ENCODE measurements at regions not wholly inside any gene's neighbourhood (a gene's known extent, or its start where the extent isn't known, plus 50 kb on each side); places are given as distances from the start of the nearest gene placed in this dataset.
"Not testable (repeated sequence)": the region's sequence is repeated elsewhere in the genome, so short reads cannot be mapped to it uniquely, and the experiment has no call there.

- H3K9me3 ChIP-seq (ENCODE audit: control insufficient read depth in 2 of 2, low read length in 2 of 2): no peaks in the 10 kb centered on the region
- no peak overlapping the region for H3K27ac ChIP-seq (ENCODE audit: low read length)
- no peak overlapping the region for H3K9ac ChIP-seq (ENCODE audit: low read length in 2 of 2)
- peaks cover 0 to 3% of the 10 kb centered on the region in 2 donors for H3K27me3 ChIP-seq (ENCODE audit: control insufficient read depth in 1 of 2, insufficient read depth in 2 of 2, low read length in 2 of 2)
- no peak overlapping the region for H3K4me3 ChIP-seq (ENCODE audit: low read length in 2 of 2)
- H3K4me1 ChIP-seq (ENCODE audit: control insufficient read depth, insufficient read depth, low read length): no peaks in the 10 kb centered on the region
- no peaks in the 10 kb centered on the region for H3K36me3 ChIP-seq (ENCODE audit: control insufficient read depth in 2 of 2, insufficient read depth in 2 of 2, low read length in 2 of 2)
Measured at GRCh38 chr19:14328406-14328805, 52.8 kb upstream of the ADGRE5 start.

DNA sequence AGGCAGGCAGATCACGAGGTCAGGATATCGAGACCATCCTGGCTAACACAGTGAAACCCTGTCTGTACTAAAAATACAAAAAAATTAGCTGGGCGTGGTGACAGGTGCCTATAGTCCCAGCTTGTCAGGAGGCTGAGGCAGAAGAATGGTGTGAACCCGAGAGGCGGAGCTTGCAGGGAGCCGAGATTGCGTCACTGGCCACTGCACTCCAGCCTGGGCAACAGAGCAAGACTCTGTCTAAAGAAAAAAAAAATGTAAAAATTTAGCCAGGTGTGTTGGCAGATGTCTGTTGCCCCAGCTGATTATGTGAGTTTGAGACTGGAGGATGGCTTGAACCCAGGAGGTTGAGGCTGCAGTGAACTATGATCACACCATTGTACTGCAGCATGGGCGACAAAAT, 54.2 kb upstream of the ADGRE5 start:
- H3K27me3 ChIP-seq (ENCODE audit: control insufficient read depth in 1 of 2, insufficient read depth in 2 of 2, low read length in 2 of 2); H3K9ac ChIP-seq (ENCODE audit: low read length in 2 of 2); H3K4me3 ChIP-seq (ENCODE audit: low read length in 2 of 2); H3K4me1 ChIP-seq (ENCODE audit: control insufficient read depth, insufficient read depth, low read length); H3K36me3 ChIP-seq (ENCODE audit: control insufficient read depth in 2 of 2, insufficient read depth in 2 of 2, low read length in 2 of 2); H3K9me3 ChIP-seq (ENCODE audit: control insufficient read depth in 2 of 2, low read length in 2 of 2); H3K27ac ChIP-seq (ENCODE audit: low read length): not testable (repeated sequence)

DNA sequence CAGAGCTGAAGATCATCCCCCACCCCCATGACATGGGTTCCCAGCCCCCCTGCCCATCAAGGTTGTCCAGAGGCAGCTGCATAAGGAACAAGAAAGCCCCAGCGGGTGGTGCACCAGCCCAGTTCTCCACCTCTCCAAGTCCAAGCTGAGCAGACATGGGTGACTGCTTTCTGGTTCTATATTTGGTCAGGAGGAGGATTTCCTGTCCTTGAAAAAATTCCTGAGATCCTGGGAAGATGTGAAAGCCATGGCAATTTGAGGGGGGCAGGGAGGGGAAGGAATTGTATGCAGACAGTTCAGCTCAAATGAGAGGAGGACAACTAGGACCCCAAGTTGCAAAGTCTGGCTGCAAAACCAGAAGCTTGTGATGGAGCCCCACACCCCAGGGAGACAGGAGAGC, 55.4 kb upstream of the ADGRE5 start:
- H3K36me3 ChIP-seq (ENCODE audit: control insufficient read depth in 2 of 2, insufficient read depth in 2 of 2, low read length in 2 of 2): no peaks in the 10 kb centered on the region
- no peaks in the 10 kb centered on the region for H3K27me3 ChIP-seq (ENCODE audit: control insufficient read depth in 1 of 2, insufficient read depth in 2 of 2, low read length in 2 of 2)
- no peak overlapping the region for H3K4me3 ChIP-seq (ENCODE audit: low read length in 2 of 2)
- no peaks in the 10 kb centered on the region for H3K9me3 ChIP-seq (ENCODE audit: control insufficient read depth in 2 of 2, low read length in 2 of 2)
- H3K4me1 ChIP-seq (ENCODE audit: control insufficient read depth, insufficient read depth, low read length): no peaks in the 10 kb centered on the region
- H3K9ac ChIP-seq (ENCODE audit: low read length in 2 of 2): no peak overlapping the region
- no peak overlapping the region for H3K27ac ChIP-seq (ENCODE audit: low read length)

DNA sequence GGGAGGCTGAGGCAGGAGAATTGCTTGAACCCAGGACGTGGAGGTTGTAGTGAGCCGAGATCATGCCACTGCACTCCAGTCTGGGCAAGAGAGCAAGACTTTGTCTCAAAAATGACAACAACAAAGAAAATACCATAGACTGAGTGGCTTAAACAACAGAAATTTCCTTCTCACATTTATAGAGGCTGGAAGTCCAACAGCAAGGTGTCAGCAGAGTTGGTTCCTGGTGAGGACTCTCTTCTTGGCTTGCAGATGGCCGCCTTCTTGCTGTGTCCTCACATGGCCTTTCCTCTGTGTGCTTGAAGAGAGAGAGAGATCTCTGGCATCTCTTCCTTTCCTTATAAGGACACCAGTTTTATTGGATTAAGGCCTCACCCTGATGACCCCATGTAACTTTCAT, 56.1 kb upstream of the ADGRE5 start:
- no peak overlapping the region for H3K4me3 ChIP-seq (ENCODE audit: low read length in 2 of 2)
- no peak overlapping the region for H3K27ac ChIP-seq (ENCODE audit: low read length)
- no peaks in the 10 kb centered on the region for H3K27me3 ChIP-seq (ENCODE audit: control insufficient read depth in 1 of 2, insufficient read depth in 2 of 2, low read length in 2 of 2)
- H3K9ac ChIP-seq (ENCODE audit: low read length in 2 of 2): no peak overlapping the region
- H3K9me3 ChIP-seq (ENCODE audit: control insufficient read depth in 2 of 2, low read length in 2 of 2): peaks cover under 1 to 7% of the 10 kb centered on the region in 2 donors
- H3K4me1 ChIP-seq (ENCODE audit: control insufficient read depth, insufficient read depth, low read length): no peaks in the 10 kb centered on the region
- H3K36me3 ChIP-seq (ENCODE audit: control insufficient read depth in 2 of 2, insufficient read depth in 2 of 2, low read length in 2 of 2): no peaks in the 10 kb centered on the region

GRCh38 chr19:14322889-14323463, 58.3 kb upstream of the ADGRE5 start:
- Histone ChIP-seq H3K27ac (ENCODE audit: low read length) (no peak overlapping the region), H3K4me3 (ENCODE audit: low read length in 2 of 2) (no peak overlapping the region), H3K27me3 (ENCODE audit: control insufficient read depth in 1 of 2, insufficient read depth in 2 of 2, low read length in 2 of 2) (no peaks in the 10 kb centered on the region), H3K4me1 (ENCODE audit: control insufficient read depth, insufficient read depth, low read length) (no peaks in the 10 kb centered on the region), H3K36me3 (ENCODE audit: control insufficient read depth in 2 of 2, insufficient read depth in 2 of 2, low read length in 2 of 2) (no peaks in the 10 kb centered on the region), H3K9me3 (ENCODE audit: control insufficient read depth in 2 of 2, low read length in 2 of 2) (peaks cover 2 to 8% of the 10 kb centered on the region in 2 donors), H3K9ac (ENCODE audit: low read length in 2 of 2) (no peak overlapping the region)

DNA sequence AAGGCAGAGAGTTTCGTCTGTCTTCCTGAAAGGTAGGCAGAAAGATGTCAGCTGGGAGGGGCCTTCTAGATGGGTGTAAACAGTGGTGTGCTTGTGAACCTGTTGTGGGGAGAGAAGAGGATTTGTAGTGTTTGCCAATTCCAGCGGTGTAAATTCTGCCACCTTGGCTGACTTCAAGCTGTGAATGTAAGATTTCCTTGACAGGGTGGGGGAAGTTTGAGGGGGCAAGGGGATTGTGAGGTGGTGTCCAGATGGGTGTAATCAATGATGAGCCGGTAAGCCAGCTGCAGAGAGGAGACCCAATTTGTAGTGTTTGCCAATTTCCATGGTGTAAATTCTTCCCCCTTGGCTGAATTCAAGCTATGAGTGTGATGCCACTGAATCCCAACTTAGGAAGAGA, 61.0 kb upstream of the ADGRE5 start:
- Histone ChIP-seq H3K4me1 (ENCODE audit: control insufficient read depth, insufficient read depth, low read length) (no peaks in the 10 kb centered on the region), H3K9ac (ENCODE audit: low read length in 2 of 2) (no peak overlapping the region), H3K36me3 (ENCODE audit: control insufficient read depth in 2 of 2, insufficient read depth in 2 of 2, low read length in 2 of 2) (no peaks in the 10 kb centered on the region), H3K9me3 (ENCODE audit: control insufficient read depth in 2 of 2, low read length in 2 of 2) (peaks cover 2 to 8% of the 10 kb centered on the region in 2 donors), H3K27me3 (ENCODE audit: control insufficient read depth in 1 of 2, insufficient read depth in 2 of 2, low read length in 2 of 2) (no peaks in the 10 kb centered on the region), H3K27ac (ENCODE audit: low read length) (no peak overlapping the region), H3K4me3 (ENCODE audit: low read length in 2 of 2) (no peak overlapping the region)

GRCh38 chr19:14319720-14320119, 61.5 kb upstream of the ADGRE5 start:
- not testable (repeated sequence) for H3K4me3 ChIP-seq (ENCODE audit: low read length in 2 of 2); H3K9me3 ChIP-seq (ENCODE audit: control insufficient read depth in 2 of 2, low read length in 2 of 2); H3K4me1 ChIP-seq (ENCODE audit: control insufficient read depth, insufficient read depth, low read length); H3K36me3 ChIP-seq (ENCODE audit: control insufficient read depth in 2 of 2, insufficient read depth in 2 of 2, low read length in 2 of 2); H3K9ac ChIP-seq (ENCODE audit: low read length in 2 of 2); H3K27ac ChIP-seq (ENCODE audit: low read length); H3K27me3 ChIP-seq (ENCODE audit: control insufficient read depth in 1 of 2, insufficient read depth in 2 of 2, low read length in 2 of 2)

DNA sequence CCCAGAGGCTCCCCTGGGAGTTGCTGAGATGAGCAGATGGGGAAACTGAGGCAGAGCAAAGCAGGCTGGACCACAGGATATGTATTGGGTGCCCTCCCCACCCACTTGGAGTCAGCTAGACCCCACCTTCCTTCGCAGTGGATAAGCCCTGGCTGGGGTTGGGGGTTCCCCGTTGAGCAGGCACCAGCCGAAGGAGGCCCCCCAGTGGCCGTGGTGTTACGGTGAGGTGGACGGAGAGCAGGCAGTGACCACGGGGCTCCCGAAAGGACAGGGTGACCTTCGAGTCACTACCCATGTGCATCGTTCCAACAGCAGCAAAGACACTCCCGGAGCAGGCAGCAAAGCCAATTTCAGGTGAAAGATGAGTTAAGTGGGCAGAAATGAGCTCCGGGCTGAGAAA, 62.4 kb upstream of the ADGRE5 start:
- no peak overlapping the region for H3K9ac ChIP-seq (ENCODE audit: low read length in 2 of 2)
- no peaks in the 10 kb centered on the region for H3K27me3 ChIP-seq (ENCODE audit: control insufficient read depth in 1 of 2, insufficient read depth in 2 of 2, low read length in 2 of 2)
- H3K4me3 ChIP-seq (ENCODE audit: low read length in 2 of 2): no peak overlapping the region
- peaks cover 2 to 8% of the 10 kb centered on the region in 2 donors for H3K9me3 ChIP-seq (ENCODE audit: control insufficient read depth in 2 of 2, low read length in 2 of 2)
- no peak overlapping the region for H3K27ac ChIP-seq (ENCODE audit: low read length)
- no peaks in the 10 kb centered on the region for H3K36me3 ChIP-seq (ENCODE audit: control insufficient read depth in 2 of 2, insufficient read depth in 2 of 2, low read length in 2 of 2)
- H3K4me1 ChIP-seq (ENCODE audit: control insufficient read depth, insufficient read depth, low read length): no peaks in the 10 kb centered on the region

DNA sequence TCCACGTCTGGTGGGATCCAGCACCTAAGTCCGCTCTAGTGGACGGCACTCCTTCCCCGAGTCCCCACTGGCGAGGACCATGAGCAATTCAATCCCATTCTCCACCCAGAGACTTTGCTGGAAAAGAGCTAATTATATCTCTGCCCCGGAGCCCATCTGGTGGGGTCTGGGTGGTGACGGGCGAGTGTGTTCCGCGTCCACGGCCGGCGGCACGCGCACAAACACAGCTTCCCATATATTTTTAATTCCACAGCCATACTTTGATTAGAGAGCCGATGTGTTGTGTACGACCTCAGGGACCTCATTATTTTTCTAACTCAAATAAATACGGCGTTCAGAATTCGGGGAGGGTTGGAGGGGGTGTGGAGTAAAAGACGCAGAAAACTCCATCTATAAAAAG, 64.1 kb upstream of the ADGRE5 start:
- Histone ChIP-seq H3K4me1 (ENCODE audit: control insufficient read depth, insufficient read depth, low read length) (no peaks in the 10 kb centered on the region), H3K9me3 (ENCODE audit: control insufficient read depth in 2 of 2, low read length in 2 of 2) (peaks cover 2 to 8% of the 10 kb centered on the region in 2 donors), H3K27ac (ENCODE audit: low read length) (no peak overlapping the region)

DNA sequence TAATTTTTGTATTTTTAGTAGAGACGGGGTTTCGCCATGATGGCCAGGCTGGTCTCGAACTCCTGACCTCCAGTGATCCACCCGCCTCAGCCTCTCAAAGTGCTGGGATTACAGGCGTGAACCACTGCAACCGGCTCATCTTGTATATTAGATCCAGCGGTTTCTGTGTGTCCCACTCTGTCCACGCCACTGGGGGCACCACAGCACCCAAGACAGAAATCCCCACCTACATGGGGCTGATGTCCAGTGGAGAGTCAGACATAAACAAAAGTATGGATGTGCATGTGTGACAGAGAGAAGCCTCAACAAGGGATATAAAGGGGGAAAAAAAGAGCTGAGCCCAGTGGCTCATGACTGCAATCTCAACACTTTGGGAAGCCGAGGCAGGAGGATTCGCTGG, 65.8 kb upstream of the ADGRE5 start:
- Histone ChIP-seq H3K27ac (ENCODE audit: low read length) (no peak overlapping the region), H3K36me3 (ENCODE audit: control insufficient read depth in 2 of 2, insufficient read depth in 2 of 2, low read length in 2 of 2) (no peaks in the 10 kb centered on the region), H3K4me1 (ENCODE audit: control insufficient read depth, insufficient read depth, low read length) (no peaks in the 10 kb centered on the region), H3K9me3 (ENCODE audit: control insufficient read depth in 2 of 2, low read length in 2 of 2) (peaks cover 2 to 4% of the 10 kb centered on the region in 2 donors), H3K4me3 (ENCODE audit: low read length in 2 of 2) (no peak overlapping the region), H3K27me3 (ENCODE audit: control insufficient read depth in 1 of 2, insufficient read depth in 2 of 2, low read length in 2 of 2) (no peaks in the 10 kb centered on the region), H3K9ac (ENCODE audit: low read length in 2 of 2) (no peak overlapping the region)

More for the DNA sequence above, 64.1 kb upstream of the ADGRE5 start:
- H3K36me3 ChIP-seq (ENCODE audit: control insufficient read depth in 2 of 2, insufficient read depth in 2 of 2, low read length in 2 of 2): no peaks in the 10 kb centered on the region
- no peak overlapping the region for H3K9ac ChIP-seq (ENCODE audit: low read length in 2 of 2)
- no peak overlapping the region for H3K4me3 ChIP-seq (ENCODE audit: low read length in 2 of 2)
- no peaks in the 10 kb centered on the region for H3K27me3 ChIP-seq (ENCODE audit: control insufficient read depth in 1 of 2, insufficient read depth in 2 of 2, low read length in 2 of 2)

DNA sequence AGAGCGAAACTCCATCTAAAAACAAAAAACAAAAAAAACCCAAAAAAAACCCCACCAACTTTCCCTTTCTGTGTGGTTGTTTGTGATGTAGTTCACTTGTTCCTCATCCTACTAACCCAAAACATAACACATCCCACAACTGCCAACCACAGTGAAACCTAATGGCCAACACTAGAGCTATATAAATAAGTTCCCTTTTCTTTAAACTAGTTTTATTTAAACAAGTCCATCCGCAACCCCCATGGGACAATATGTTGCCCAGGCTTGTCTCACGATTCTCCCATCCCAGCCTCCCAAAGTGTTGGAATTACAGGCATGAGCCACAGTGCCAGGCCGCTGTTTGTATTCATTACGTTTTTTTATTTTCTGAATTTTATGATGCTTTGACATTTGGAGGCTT, 71.2 kb upstream of the ADGRE5 start:
- Histone ChIP-seq H3K9ac (ENCODE audit: low read length in 2 of 2) (no peak overlapping the region), H3K9me3 (ENCODE audit: control insufficient read depth in 2 of 2, low read length in 2 of 2) (peaks cover 0 to 6% of the 10 kb centered on the region in 2 donors), H3K4me3 (ENCODE audit: low read length in 2 of 2) (no peak overlapping the region), H3K36me3 (ENCODE audit: control insufficient read depth in 2 of 2, insufficient read depth in 2 of 2, low read length in 2 of 2) (no peaks in the 10 kb centered on the region), H3K27ac (ENCODE audit: low read length) (no peak overlapping the region), H3K27me3 (ENCODE audit: control insufficient read depth in 1 of 2, insufficient read depth in 2 of 2, low read length in 2 of 2) (no peaks in the 10 kb centered on the region), H3K4me1 (ENCODE audit: control insufficient read depth, insufficient read depth, low read length) (no peaks in the 10 kb centered on the region)

Data from stomach smooth muscle (tissue), 2 donors.